GM12878 (cell line): ENCODE measurements at regions not wholly inside any gene's neighbourhood (a gene's known extent, or its start where the extent isn't known, plus 50 kb on each side); places are given as distances from the start of the nearest gene placed in this dataset.

ENCODE experiments used
- ATAC-seq: fragments of 200-7000 bp; cut with Tn5 transposase; 3 replicates; pipeline ENCODE4 v1.9.1; 2020; ENCODE audit warnings: mild to moderate bottlenecking, moderate library complexity
- BruUV-seq: library from RNA; stranded (reverse); fragments of 400-500 nt; replicated peaks from 2 replicates; lab custom pipeline; 2021; lab: Mats Ljungman, UMichigan
- CTCF ChIA-PET: fragments of 300-600 bp; sonication (Branson Sonifier 250); formaldehyde crosslinking; extraction: SDS; loops from one replicate; lab custom pipeline; 2021; ENCODE audit warnings: inconsistent platforms; lab: Yijun Ruan, JAX
- POLR2A ChIA-PET: fragments of 350-600 bp; formaldehyde crosslinking; extraction: SDS; loops from one replicate; lab custom pipeline; 2021; ENCODE audit warnings: inconsistent platforms; lab: Charles Lee
- RAD21 ChIA-PET: fragments of 300-600 bp; sonication (Branson Sonifier 250); formaldehyde crosslinking; loops from one replicate; lab custom pipeline; 2023; ENCODE audit warnings: antibody characterized with exemption; ENCODE audit not compliant: unreplicated experiment; lab: Charles Lee
- SMC1A ChIA-PET: fragments of 300-600 bp; sonication (Branson Sonifier 250); formaldehyde crosslinking; loops from one replicate; lab custom pipeline; 2023; ENCODE audit not compliant: unreplicated experiment, uncharacterized antibody; lab: Charles Lee
- DNase-seq: peaks from one replicate; pipeline ENCODE4 v3.0.0-alpha.2; 2011; ENCODE audit warnings: low read depth, low spot score
- FAIRE-seq: peaks from 3 replicates; lab custom pipeline; 2011; peaks lifted over from hg19 to GRCh38; lab: Jason Lieb, UNC
- H2AFZ ChIP-seq: 2 replicates; pipeline ENCODE4 v1.6.0; 2011; ENCODE audit warnings: low read depth, low read length, control low read depth; ENCODE audit not compliant: control insufficient read depth
- H3K27ac ChIP-seq: 2 replicates; pipeline ENCODE4 v1.5.1; 2011; ENCODE audit warnings: control low read depth; ENCODE audit not compliant: control insufficient read depth, insufficient read depth
- H3K27me3 ChIP-seq, 2 experiments: replicated peaks in 1 of 2; 2 replicates each; pipeline versions ENCODE4 v1.6.0 to v1.6.1; 2011; ENCODE audit warnings: low read length in 1 of 2; ENCODE audit not compliant: control insufficient read depth in 2 of 2, insufficient read depth in 2 of 2
- H3K36me3 ChIP-seq, 2 experiments: 2 replicates each; pipeline ENCODE4 v1.5.1; 2011; ENCODE audit warnings: low read length in 1 of 2; ENCODE audit not compliant: control insufficient read depth in 2 of 2, insufficient read depth in 2 of 2
- H3K4me1 ChIP-seq: 2 replicates; pipeline ENCODE4 v1.6.1; 2011; ENCODE audit warnings: mild to moderate bottlenecking, low read length, moderate library complexity, mixed read lengths; ENCODE audit not compliant: control insufficient read depth, insufficient read depth
- H3K4me2 ChIP-seq: 2 replicates; pipeline ENCODE4 v1.6.0; 2011; ENCODE audit warnings: control low read depth; ENCODE audit not compliant: control insufficient read depth, insufficient read depth
- H3K4me3 ChIP-seq: fragments of 200-600 bp; sonication (generic); 2 replicates; pipeline ENCODE4 v1.5.1; 2016
- H3K79me2 ChIP-seq: 2 replicates; pipeline ENCODE4 v1.6.0; 2011; ENCODE audit warnings: low read length; ENCODE audit not compliant: control insufficient read depth, insufficient read depth
- H3K9ac ChIP-seq: 2 replicates; pipeline ENCODE4 v1.8.0; 2011; ENCODE audit warnings: low read length, control low read depth, mixed read lengths; ENCODE audit not compliant: control insufficient read depth, insufficient read depth
- H3K9me3 ChIP-seq: replicated peaks from 3 replicates; pipeline ENCODE4 v1.5.1; 2011; ENCODE audit warnings: mild to moderate bottlenecking, low read length; ENCODE audit not compliant: control insufficient read depth, insufficient read depth
- H4K20me1 ChIP-seq: 2 replicates; pipeline ENCODE4 v1.6.0; 2011; ENCODE audit not compliant: control insufficient read depth, insufficient read depth
- ASH2L ChIP-seq: fragments of 300-600, 200-600 bp; sonication (generic); IDR thresholded peaks from 2 replicates; pipeline ENCODE4 v1.6.1; 2017; ENCODE audit warnings: low read depth, mild to moderate bottlenecking, borderline replicate concordance
- BCL3 ChIP-seq: IDR thresholded peaks from 2 replicates; pipeline ENCODE4 v1.6.1; 2011; ENCODE audit warnings: borderline replicate concordance, low read depth, mild to moderate bottlenecking, moderate library complexity, low read length; ENCODE audit not compliant: insufficient read depth, poor library complexity, severe bottlenecking
- CEBPZ ChIP-seq: fragments of 150-350 bp; IDR thresholded peaks from 2 replicates; pipeline ENCODE4 v1.6.1; 2016; ENCODE audit warnings: low read depth, low read length
- CHD2 ChIP-seq: IDR thresholded peaks from 2 replicates; pipeline ENCODE4 v1.6.1; 2011; ENCODE audit warnings: low read depth, low read length, improper control_type of control experiment, borderline replicate concordance
- CREM ChIP-seq: IDR thresholded peaks from 2 replicates; pipeline ENCODE4 v1.6.1; 2014; ENCODE audit warnings: antibody characterized with exemption, low read depth
- ESRRA ChIP-seq: IDR thresholded peaks from 2 replicates; pipeline ENCODE4 v1.6.1; 2012; ENCODE audit warnings: mild to moderate bottlenecking, low read length, improper control_type of control experiment
- FOS ChIP-seq: IDR thresholded peaks from 3 replicates; pipeline ENCODE4 v1.6.1; 2011; ENCODE audit warnings: borderline replicate concordance; ENCODE audit not compliant: insufficient read length; ENCODE audit errors: extremely low read depth
- HSF1 ChIP-seq: fragments of 150-350 bp; IDR thresholded peaks from 2 replicates; pipeline ENCODE4 v1.6.1; 2014; ENCODE audit warnings: mild to moderate bottlenecking, low read depth, low read length
- MAX ChIP-seq: IDR thresholded peaks from 2 replicates; pipeline ENCODE4 v1.6.1; 2012; ENCODE audit warnings: low read depth, low read length, improper control_type of control experiment
- POLR2AphosphoS5 ChIP-seq: IDR thresholded peaks from 2 replicates; pipeline ENCODE4 v1.6.1; 2011; ENCODE audit warnings: mild to moderate bottlenecking, low read length, inconsistent platforms
- SUZ12 ChIP-seq: fragments of 200-600 bp; sonication (generic); IDR thresholded peaks from one replicate; pipeline ENCODE4 v1.6.1; 2018; ENCODE audit warnings: antibody characterized with exemption, mild to moderate bottlenecking; ENCODE audit not compliant: unreplicated experiment
- ZBTB40 ChIP-seq: fragments of 450-650 bp; IDR thresholded peaks from 2 replicates; pipeline ENCODE4 v1.6.1; 2016; ENCODE audit warnings: mild to moderate bottlenecking, moderate library complexity, borderline replicate concordance
- WGBS: methylation state at CpG from one replicate; pipeline ENCODE4 v1.1.6; 2016; ENCODE audit warnings: low lambda C conversion rate; ENCODE audit not compliant: insufficient replicate concordance, insufficient coverage; ENCODE audit errors: missing lambda C conversion rate; 5-methylcytosine and 5-hydroxymethylcytosine counted together
- in situ Hi-C: fragments of 300-500 bp; cut with MboI; formaldehyde crosslinking; loops from 9 replicates; pipeline ENCODE4 v1.14.3; 2018; ENCODE audit warnings: mixed read lengths
- intact Hi-C: fragments of 100-400 bp; cut with micrococcal nuclease; formaldehyde crosslinking; loops from one replicate; pipeline ENCODE4 v1.14.2; 2022; ENCODE audit not compliant: unreplicated experiment

- WGBS: 4% methylated on average over 3 of the region's 3 CpGs
- Histone ChIP-seq H2AFZ (no peak overlapping the region), H3K27me3 (no peaks in the 10 kb centered on the region; a peak in 1 of 4 replicates), H3K4me3 (no peak overlapping the region), H3K27ac (no peak overlapping the region), H3K9ac (no peak overlapping the region), H3K9me3 (no peaks in the 10 kb centered on the region), H3K36me3 (no peaks in the 10 kb centered on the region), H3K4me2 (no peak overlapping the region), H3K79me2 (no peaks in the 10 kb centered on the region), H4K20me1 (no peaks in the 10 kb centered on the region), H3K4me1 (no peaks in the 10 kb centered on the region)
- no TSS peak for BruUV-seq
- RAD21 ChIA-PET: no interaction called here
- FAIRE-seq (no peak), ATAC-seq (no peak), DNase-seq (no peak)
- in situ Hi-C loops (no loop called here), intact Hi-C loops (no loop called here)
- POLR2A ChIA-PET: no interaction called here
- SMC1A ChIA-PET: no interaction called here
- CTCF ChIA-PET: no interaction called here
- TF ChIP-seq HSF1 (no peak), SUZ12 (no peak), CEBPZ (no peak), ESRRA (no peak), CHD2 (no peak), CREM (no peak), ASH2L (no peak), BCL3 (no peak), ZBTB40 (no peak), POLR2AphosphoS5 (no peak), MAX (no peak), FOS (no peak)
Observed at GRCh38 chr21:32869459-32869858, 97.9 kb upstream of the PAXBP1 start.
